GM12878 (cell line): ENCODE measurements at regions not wholly inside any gene's neighbourhood (a gene's known extent, or its start where the extent isn't known, plus 50 kb on each side); places are given as distances from the start of the nearest gene placed in this dataset.

Experiments
- ATAC-seq: fragments of 200-7000 bp; cut with Tn5 transposase; 3 replicates; pipeline ENCODE4 v1.9.1; 2020; ENCODE audit warnings: mild to moderate bottlenecking, moderate library complexity
- BruUV-seq: library from RNA; stranded (reverse); fragments of 400-500 nt; replicated peaks from 2 replicates; lab custom pipeline; 2021; lab: Mats Ljungman, UMichigan
- CTCF ChIA-PET: fragments of 300-600 bp; sonication (Branson Sonifier 250); formaldehyde crosslinking; extraction: SDS; loops from one replicate; lab custom pipeline; 2021; ENCODE audit warnings: inconsistent platforms; lab: Yijun Ruan, JAX
- POLR2A ChIA-PET: fragments of 350-600 bp; formaldehyde crosslinking; extraction: SDS; loops from one replicate; lab custom pipeline; 2021; ENCODE audit warnings: inconsistent platforms; lab: Charles Lee
- RAD21 ChIA-PET: fragments of 300-600 bp; sonication (Branson Sonifier 250); formaldehyde crosslinking; loops from one replicate; lab custom pipeline; 2023; ENCODE audit warnings: antibody characterized with exemption; ENCODE audit not compliant: unreplicated experiment; lab: Charles Lee
- SMC1A ChIA-PET: fragments of 300-600 bp; sonication (Branson Sonifier 250); formaldehyde crosslinking; loops from one replicate; lab custom pipeline; 2023; ENCODE audit not compliant: unreplicated experiment, uncharacterized antibody; lab: Charles Lee
- DNase-seq: peaks from one replicate; pipeline ENCODE4 v3.0.0-alpha.2; 2011; ENCODE audit warnings: low read depth, low spot score
- FAIRE-seq: peaks from 3 replicates; lab custom pipeline; 2011; peaks lifted over from hg19 to GRCh38; lab: Jason Lieb, UNC
- H2AFZ ChIP-seq: 2 replicates; pipeline ENCODE4 v1.6.0; 2011; ENCODE audit warnings: low read depth, low read length, control low read depth; ENCODE audit not compliant: control insufficient read depth
- H3K27ac ChIP-seq: 2 replicates; pipeline ENCODE4 v1.5.1; 2011; ENCODE audit warnings: control low read depth; ENCODE audit not compliant: control insufficient read depth, insufficient read depth
- H3K27me3 ChIP-seq, 2 experiments: replicated peaks in 1 of 2; 2 replicates each; pipeline versions ENCODE4 v1.6.0 to v1.6.1; 2011; ENCODE audit warnings: low read length in 1 of 2; ENCODE audit not compliant: control insufficient read depth in 2 of 2, insufficient read depth in 2 of 2
- H3K36me3 ChIP-seq, 2 experiments: 2 replicates each; pipeline ENCODE4 v1.5.1; 2011; ENCODE audit warnings: low read length in 1 of 2; ENCODE audit not compliant: control insufficient read depth in 2 of 2, insufficient read depth in 2 of 2
- H3K4me1 ChIP-seq: 2 replicates; pipeline ENCODE4 v1.6.1; 2011; ENCODE audit warnings: mild to moderate bottlenecking, low read length, moderate library complexity, mixed read lengths; ENCODE audit not compliant: control insufficient read depth, insufficient read depth
- H3K4me2 ChIP-seq: 2 replicates; pipeline ENCODE4 v1.6.0; 2011; ENCODE audit warnings: control low read depth; ENCODE audit not compliant: control insufficient read depth, insufficient read depth
- H3K4me3 ChIP-seq: fragments of 200-600 bp; sonication (generic); 2 replicates; pipeline ENCODE4 v1.5.1; 2016
- H3K79me2 ChIP-seq: 2 replicates; pipeline ENCODE4 v1.6.0; 2011; ENCODE audit warnings: low read length; ENCODE audit not compliant: control insufficient read depth, insufficient read depth
- H3K9ac ChIP-seq: 2 replicates; pipeline ENCODE4 v1.8.0; 2011; ENCODE audit warnings: low read length, control low read depth, mixed read lengths; ENCODE audit not compliant: control insufficient read depth, insufficient read depth
- H3K9me3 ChIP-seq: replicated peaks from 3 replicates; pipeline ENCODE4 v1.5.1; 2011; ENCODE audit warnings: mild to moderate bottlenecking, low read length; ENCODE audit not compliant: control insufficient read depth, insufficient read depth
- H4K20me1 ChIP-seq: 2 replicates; pipeline ENCODE4 v1.6.0; 2011; ENCODE audit not compliant: control insufficient read depth, insufficient read depth
- BCL11A ChIP-seq: IDR thresholded peaks from 2 replicates; pipeline ENCODE4 v1.6.1; 2011; ENCODE audit warnings: low read depth, low read length
- E2F8 ChIP-seq: fragments of 450-650 bp; IDR thresholded peaks from 2 replicates; pipeline ENCODE4 v1.6.1; 2018; ENCODE audit warnings: mild to moderate bottlenecking, low read depth, moderate library complexity; ENCODE audit not compliant: partially characterized antibody
- HCFC1 ChIP-seq: fragments of 150-350 bp; IDR thresholded peaks from 2 replicates; pipeline ENCODE4 v1.6.1; 2014; ENCODE audit warnings: low read length
- IKZF2 ChIP-seq, 2 experiments: fragments of 450-650 bp; IDR thresholded peaks; 2 replicates each; pipeline ENCODE4 v1.6.1; 2017; ENCODE audit warnings: mild to moderate bottlenecking in 2 of 2, moderate library complexity in 2 of 2
- IRF4 ChIP-seq: IDR thresholded peaks from 2 replicates; pipeline ENCODE4 v1.6.1; 2011; ENCODE audit warnings: low read depth, low read length
- KAT2A ChIP-seq: conservative IDR thresholded peaks from 2 replicates; pipeline ENCODE4 v1.6.1; 2011; ENCODE audit warnings: low read depth, low read length; ENCODE audit not compliant: control insufficient read depth
- MEF2B ChIP-seq: fragments of 450-650 bp; IDR thresholded peaks from 2 replicates; pipeline ENCODE4 v1.6.1; 2018; ENCODE audit warnings: mild to moderate bottlenecking, moderate library complexity; ENCODE audit not compliant: partially characterized antibody, poor library complexity, severe bottlenecking
- PKNOX1 ChIP-seq: fragments of 450-650 bp; IDR thresholded peaks from 2 replicates; pipeline ENCODE4 v1.6.1; 2016; ENCODE audit warnings: mild to moderate bottlenecking
- RB1 ChIP-seq: fragments of 450-650 bp; formaldehyde crosslinking; IDR thresholded peaks from 2 replicates; pipeline ENCODE4 v1.6.1; 2017; ENCODE audit warnings: mild to moderate bottlenecking, borderline replicate concordance
- RELB ChIP-seq: fragments of 450-650 bp; IDR thresholded peaks from 2 replicates; pipeline ENCODE4 v1.6.1; 2017; ENCODE audit warnings: low read depth, mild to moderate bottlenecking, moderate library complexity
- SIN3A ChIP-seq: IDR thresholded peaks from 2 replicates; pipeline ENCODE4 v1.6.1; 2012; ENCODE audit warnings: low read depth, low read length, improper control_type of control experiment
- SMARCA5 ChIP-seq: fragments of 450-650 bp; IDR thresholded peaks from 2 replicates; pipeline ENCODE4 v1.6.1; 2017; ENCODE audit warnings: mild to moderate bottlenecking
- SPI1 ChIP-seq: IDR thresholded peaks from 2 replicates; pipeline ENCODE4 v1.6.1; 2011; ENCODE audit warnings: low read depth, mild to moderate bottlenecking, low read length, moderate library complexity, borderline replicate concordance; ENCODE audit not compliant: insufficient read depth
- SRF ChIP-seq, 2 experiments: IDR thresholded peaks; 2 replicates each; pipeline ENCODE4 v1.6.1; 2011; ENCODE audit warnings: low read depth in 2 of 2, low read length in 2 of 2, mild to moderate bottlenecking in 1 of 2, moderate library complexity in 1 of 2
- TAF1 ChIP-seq: IDR thresholded peaks from 2 replicates; pipeline ENCODE4 v1.6.1; 2011; ENCODE audit warnings: mild to moderate bottlenecking, low read depth, low read length, borderline replicate concordance
- TARDBP ChIP-seq: IDR thresholded peaks from 2 replicates; pipeline ENCODE4 v1.6.1; 2016; ENCODE audit warnings: borderline replicate concordance
- WRNIP1 ChIP-seq: IDR thresholded peaks from 2 replicates; pipeline ENCODE4 v1.6.1; 2011; ENCODE audit warnings: low read depth, low read length, improper control_type of control experiment, borderline replicate concordance
- ZBTB11 ChIP-seq: fragments of 450-650 bp; formaldehyde crosslinking; IDR thresholded peaks from 2 replicates; pipeline ENCODE4 v1.5.0; 2022; ENCODE audit warnings: mild to moderate bottlenecking, missing genetic modification characterization
- in situ Hi-C: fragments of 300-500 bp; cut with MboI; formaldehyde crosslinking; loops from 9 replicates; pipeline ENCODE4 v1.14.3; 2018; ENCODE audit warnings: mixed read lengths
- intact Hi-C: fragments of 100-400 bp; cut with micrococcal nuclease; formaldehyde crosslinking; loops from one replicate; pipeline ENCODE4 v1.14.2; 2022; ENCODE audit not compliant: unreplicated experiment

- ChIA-PET RAD21 (interaction anchor here (1.1 kb wide), 1 partner anchor 17 kb away, joined by 3 read pairs; no protein-coding TSS in a partner anchor), CTCF (no interaction called here), POLR2A (no interaction called here), SMC1A (interaction anchor here (1.0 kb wide), 1 partner anchor 8 kb away, joined by 4 read pairs; no protein-coding TSS in a partner anchor)
- no peak overlapping the region for H3K4me2 ChIP-seq
- in situ Hi-C loops: no loop called here
- H3K36me3 ChIP-seq: no peaks in the 10 kb centered on the region
- no peaks in the 10 kb centered on the region; the same call in 2 of the 3 replicates for H3K9me3 ChIP-seq
- H3K27me3 ChIP-seq: no peaks in the 10 kb centered on the region
- no peak overlapping the region for H2AFZ ChIP-seq
- intact Hi-C loops: no loop called here
- no peak for DNase-seq
- no peaks in the 10 kb centered on the region for H4K20me1 ChIP-seq
- no TSS peak for BruUV-seq
- no peaks in the 10 kb centered on the region for H3K79me2 ChIP-seq
- FAIRE-seq: no peak
- no peak overlapping the region for H3K9ac ChIP-seq
- no peak overlapping the region for H3K4me3 ChIP-seq
- no peak for ATAC-seq
- no peaks in the 10 kb centered on the region for H3K4me1 ChIP-seq
- no peak overlapping the region for H3K27ac ChIP-seq
- no peak for TF ChIP-seq IKZF2 (IDR thresholded peaks at IDR 0.05)
- no peak for TF ChIP-seq RB1
- TF ChIP-seq E2F8: no peak
- no peak for TF ChIP-seq HCFC1
- TF ChIP-seq BCL11A: no peak
- no peak for TF ChIP-seq TARDBP
- no peak for TF ChIP-seq KAT2A
- TF ChIP-seq WRNIP1: no peak
- no peak for TF ChIP-seq IRF4
- TF ChIP-seq ZBTB11 (CRISPR knock-in tag): no peak
- TF ChIP-seq RELB: no peak
- TF ChIP-seq SMARCA5: no peak
- no peak for TF ChIP-seq MEF2B
- no peak for TF ChIP-seq PKNOX1
- TF ChIP-seq SPI1: no peak
- no peak for TF ChIP-seq SIN3A
- no peak for TF ChIP-seq SRF (IDR thresholded peaks at IDR 0.05; ENCODE audit: low read depth in 2 of 2, low read length in 2 of 2)
- no peak for TF ChIP-seq TAF1
Observed at GRCh38 chr5:162240734-162241133, 173.2 kb downstream of the GABRG2 start.
